CD4-positive, alpha-beta T cell treated with Interleukin-4 for 1 hour (primary cell): ENCODE measurements at regions not wholly inside any gene's neighbourhood (a gene's known extent, or its start where the extent isn't known, plus 50 kb on each side); places are given as distances from the start of the nearest gene placed in this dataset.
"Not testable (repeated sequence)": the region's sequence is repeated elsewhere in the genome, so short reads cannot be mapped to it uniquely, and the experiment has no call there.

ENCODE experiments used
- DNase-seq, 2 donors: peaks; one replicate each; pipeline ENCODE4 v3.0.0-alpha.2; 2020 to 2022

GRCh38 chr9:109599131-109599530, 101.0 kb upstream of the PTPN3 start:
- no peak for DNase-seq

- DNase-seq: no peak
Observed at GRCh38 chr9:109599711-109600110, 101.6 kb upstream of the PTPN3 start.

GRCh38 chr9:109600142-109600541, 102.0 kb upstream of the PTPN3 start:
- no peak for DNase-seq

- DNase-seq: no peak
Observed at GRCh38 chr9:109601181-109601580, 103.1 kb upstream of the PTPN3 start.

- DNase-seq: no peak
Observed at GRCh38 chr9:109602987-109603386, 104.9 kb upstream of the PTPN3 start.

- DNase-seq: no peak
Observed at GRCh38 chr9:109604131-109604530, 106.0 kb upstream of the PTPN3 start.

GRCh38 chr9:109604781-109605180, 106.7 kb upstream of the PTPN3 start:
- no peak for DNase-seq

GRCh38 chr9:109609060-109609459, 111.0 kb upstream of the PTPN3 start:
- DNase-seq: no peak

- no peak for DNase-seq
Observed at GRCh38 chr9:109616571-109617120, 118.5 kb upstream of the PTPN3 start.

GRCh38 chr9:109619310-109619709, 121.2 kb upstream of the PTPN3 start:
- DNase-seq: no peak

- no peak for DNase-seq
Observed at GRCh38 chr9:109624143-109624542, 126.0 kb upstream of the PTPN3 start.

- no peak for DNase-seq
Observed at GRCh38 chr9:109624896-109625295, 126.8 kb upstream of the PTPN3 start.

- DNase-seq: no peak
Observed at GRCh38 chr9:109627042-109627441, 128.9 kb upstream of the PTPN3 start.

GRCh38 chr9:109629615-109630014, 131.5 kb upstream of the PTPN3 start:
- DNase-seq: no peak

GRCh38 chr9:109632817-109633216, 134.7 kb upstream of the PTPN3 start:
- DNase-seq: no peak

GRCh38 chr9:109639674-109640579, 140.1 kb upstream of the PALM2AKAP2 start:
- DNase-seq: no peak

GRCh38 chr9:109640580-109641371, 139.2 kb upstream of the PALM2AKAP2 start:
- no peak for DNase-seq

- DNase-seq: no peak
Observed at GRCh38 chr9:109641372-109641659, 138.7 kb upstream of the PALM2AKAP2 start.

GRCh38 chr9:109652112-109652511, 127.9 kb upstream of the PALM2AKAP2 start:
- DNase-seq: no peak

GRCh38 chr9:109652971-109653370, 127.0 kb upstream of the PALM2AKAP2 start:
- DNase-seq: no peak

- no peak for DNase-seq
Observed at GRCh38 chr9:109653470-109653869, 126.5 kb upstream of the PALM2AKAP2 start.

- DNase-seq: not testable (repeated sequence)
Observed at GRCh38 chr9:109663978-109664377, 116.0 kb upstream of the PALM2AKAP2 start.

GRCh38 chr9:109665736-109666135, 114.3 kb upstream of the PALM2AKAP2 start:
- DNase-seq: not testable (repeated sequence)

- no peak for DNase-seq
Observed at GRCh38 chr9:109681301-109681700, 98.7 kb upstream of the PALM2AKAP2 start.
